GM21528 (cell line): ENCODE measurements at regions not wholly inside any gene's neighbourhood (a gene's known extent, or its start where the extent isn't known, plus 50 kb on each side); places are given as distances from the start of the nearest gene placed in this dataset.
"Not testable (repeated sequence)": the region's sequence is repeated elsewhere in the genome, so short reads cannot be mapped to it uniquely, and the experiment has no call there.

Source experiments
- ATAC-seq: cut with Tn5 transposase; IDR thresholded peaks from one replicate; pipeline ENCODE4 v1.9.1; 2021; ENCODE audit warnings: mild to moderate bottlenecking, moderate library complexity; ENCODE audit not compliant: unreplicated experiment, low FRiP score

DNA sequence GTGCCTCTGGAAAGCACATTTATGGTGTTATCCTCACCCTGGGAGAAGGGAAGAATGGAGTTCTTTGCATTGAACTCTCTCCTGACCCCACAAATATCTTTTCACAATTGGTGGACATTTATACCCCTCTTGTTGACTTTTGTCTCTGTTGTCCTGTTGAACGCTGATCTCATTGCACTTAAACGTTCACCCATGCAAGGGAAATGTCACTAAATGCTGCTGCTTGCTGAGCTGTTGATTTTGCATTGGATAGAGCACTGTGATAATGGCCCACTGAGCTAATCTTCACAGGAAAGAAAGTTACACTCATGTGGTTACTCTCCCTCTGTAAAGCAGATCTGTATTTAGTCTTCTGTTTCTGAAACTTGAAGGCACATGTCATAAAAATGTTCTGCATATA lies 133.4 kb downstream of the FZD1 start:
- ATAC-seq = no peak

DNA sequence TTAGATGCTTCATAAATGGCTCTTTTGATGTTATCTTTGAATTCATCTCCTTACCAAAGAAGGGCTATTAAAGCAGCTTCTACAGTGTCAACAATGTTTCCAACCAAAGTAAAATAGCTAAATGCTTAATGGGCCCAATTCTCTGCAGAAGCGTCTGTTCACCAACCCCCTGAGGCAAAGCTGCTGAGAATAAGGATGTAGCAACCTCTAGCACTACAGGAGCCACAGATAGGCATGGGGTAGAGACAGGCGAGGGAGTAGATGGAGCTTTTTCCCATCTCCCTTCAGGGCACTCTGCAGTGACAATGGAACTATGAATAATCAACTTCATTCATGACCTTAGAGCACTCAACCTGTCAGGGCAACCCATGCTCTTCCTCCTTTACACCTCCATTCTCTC lies 134.1 kb downstream of the FZD1 start:
- ATAC-seq = no peak

DNA sequence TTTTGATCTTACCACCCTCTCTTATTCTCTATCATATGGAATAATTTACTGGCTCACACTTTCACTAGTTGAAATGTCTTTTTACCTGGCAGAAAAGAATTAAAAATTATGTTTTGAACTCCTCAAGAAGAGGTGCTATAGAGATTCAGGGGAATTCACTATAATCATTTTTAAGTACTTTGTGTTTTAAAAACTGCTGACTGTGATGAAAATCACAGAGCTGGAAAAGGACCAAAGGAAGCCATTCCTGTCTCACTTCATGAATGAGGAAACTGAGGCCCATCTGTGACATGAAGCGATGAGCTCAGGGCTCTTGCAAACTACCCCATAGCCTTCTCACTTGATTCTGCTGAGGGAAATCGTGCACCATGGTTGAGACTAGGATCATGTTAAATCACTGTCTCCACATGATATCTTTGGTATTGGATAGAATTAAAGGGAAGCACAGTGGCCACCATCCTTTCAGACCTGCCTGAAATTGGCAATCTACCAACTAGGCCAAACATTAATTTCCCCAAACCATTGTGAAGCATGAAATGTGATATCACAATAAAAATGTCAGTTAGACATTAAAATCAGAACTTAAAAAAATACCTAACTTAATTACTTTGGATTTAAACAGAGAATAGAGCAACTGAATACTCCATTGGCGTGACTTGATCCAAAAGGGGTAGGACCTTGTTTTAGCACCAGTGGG lies 141.0 kb downstream of the FZD1 start:
- no peak for ATAC-seq

DNA sequence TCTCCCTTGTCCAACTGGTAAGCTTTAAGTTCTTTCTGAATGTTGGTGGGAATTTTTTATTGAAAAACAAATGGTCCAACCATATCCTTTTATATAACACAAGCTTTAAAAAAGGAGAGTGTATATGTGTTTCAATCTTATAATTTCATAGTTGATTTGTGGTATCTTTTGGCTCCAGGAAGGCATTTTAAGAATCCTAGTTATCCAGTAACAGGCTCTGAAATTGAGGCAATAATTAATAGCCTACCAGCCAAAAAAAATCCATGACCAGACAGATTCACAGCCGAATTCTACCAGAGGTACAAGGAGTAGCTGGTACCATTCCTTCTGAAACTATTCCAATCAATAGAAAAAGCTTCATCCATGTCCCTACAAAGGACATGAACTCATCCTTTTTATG lies 141.6 kb downstream of the FZD1 start:
- not testable (repeated sequence) for ATAC-seq

DNA sequence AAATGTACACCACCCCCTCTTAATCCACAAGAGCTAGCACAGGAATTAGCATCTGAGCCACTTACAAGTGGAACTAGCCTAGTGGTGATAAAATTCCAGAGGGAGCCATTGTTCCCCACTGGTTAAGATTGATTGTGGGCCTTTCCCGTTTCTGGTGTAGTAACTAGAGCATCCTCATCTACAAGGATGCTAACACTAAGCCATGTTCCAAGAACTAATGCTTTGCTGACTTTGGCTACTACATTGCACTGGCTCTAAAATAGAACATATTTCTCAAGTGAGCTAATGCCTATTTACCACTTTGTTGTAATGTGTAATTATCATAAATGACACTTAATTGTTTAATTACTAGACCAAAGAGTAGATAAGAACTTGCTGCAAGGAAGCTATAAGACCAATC lies 143.7 kb downstream of the FZD1 start:
- ATAC-seq = no peak

DNA sequence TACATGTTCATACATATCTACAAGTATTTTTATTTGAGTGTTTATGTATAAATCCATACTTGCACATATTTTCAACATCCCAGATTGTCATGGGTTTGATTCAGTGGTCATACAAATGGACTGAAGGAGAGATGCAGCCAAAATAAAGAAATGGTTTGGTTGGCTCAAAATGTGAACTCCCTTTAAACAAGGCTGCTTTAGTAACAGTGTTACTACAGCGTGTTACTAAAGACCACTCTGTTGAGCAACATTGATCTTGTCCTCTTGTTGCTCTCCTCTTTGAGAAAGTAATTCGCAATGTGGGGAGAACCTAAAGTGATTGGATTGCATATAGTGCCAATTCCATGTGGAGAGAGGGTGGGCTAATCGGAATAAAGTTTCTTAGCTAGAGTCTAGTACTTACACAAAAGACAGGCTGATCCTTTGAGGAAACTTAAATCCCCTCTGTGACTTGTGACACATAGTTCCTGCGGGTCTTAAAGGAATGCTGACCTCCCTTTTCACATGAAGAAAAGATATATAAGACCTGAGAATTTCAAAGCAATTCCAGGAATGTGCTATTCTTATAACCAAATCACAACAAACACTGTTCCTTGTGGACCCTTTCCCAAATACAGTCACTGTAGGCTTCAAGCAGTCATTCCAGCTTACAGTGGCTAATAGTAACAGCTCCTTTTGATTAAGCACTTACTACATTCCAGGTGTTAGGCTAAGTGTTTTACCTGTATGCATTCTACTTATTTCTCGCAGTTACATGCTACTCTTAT lies 144.3 kb downstream of the FZD1 start:
- no peak for ATAC-seq

DNA sequence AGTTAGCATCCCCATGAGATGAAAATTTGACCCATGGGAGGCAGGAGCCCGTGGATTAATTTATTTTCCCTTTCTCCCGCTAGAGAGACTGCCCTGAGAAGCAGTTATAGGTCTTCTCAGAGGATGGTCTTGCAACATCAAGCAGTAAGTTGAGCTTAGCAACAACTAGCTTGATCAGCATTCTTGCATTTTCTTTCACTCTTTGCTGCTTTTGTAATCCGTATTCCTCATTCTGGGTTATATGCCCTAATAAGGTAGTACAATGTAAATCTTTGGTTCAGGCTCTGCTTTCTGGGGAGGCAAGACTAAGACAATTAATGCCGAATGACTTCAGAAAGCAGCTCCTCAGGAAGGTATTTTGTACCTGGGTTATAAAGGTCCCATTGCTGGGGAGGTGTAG lies 146.8 kb downstream of the FZD1 start:
- no peak for ATAC-seq

DNA sequence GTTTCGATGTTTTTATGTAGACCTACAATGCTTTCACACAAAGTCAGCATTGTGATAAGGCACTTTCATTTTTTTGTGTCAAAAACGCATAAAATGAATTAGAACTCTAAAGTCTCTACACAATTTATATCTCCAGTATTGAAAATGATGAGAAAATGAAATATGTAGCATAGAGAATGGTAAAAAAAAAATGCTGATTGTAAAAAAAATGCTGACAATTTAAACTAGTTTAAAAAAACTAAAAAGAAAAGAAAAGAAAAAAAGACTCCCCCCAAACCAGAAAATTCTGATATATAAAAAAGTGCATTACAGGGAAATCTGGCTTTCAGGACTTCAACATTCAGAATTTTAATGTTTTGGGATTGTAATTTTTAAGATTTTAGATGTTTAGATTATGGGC lies 148.1 kb downstream of the FZD1 start:
- no peak for ATAC-seq

DNA sequence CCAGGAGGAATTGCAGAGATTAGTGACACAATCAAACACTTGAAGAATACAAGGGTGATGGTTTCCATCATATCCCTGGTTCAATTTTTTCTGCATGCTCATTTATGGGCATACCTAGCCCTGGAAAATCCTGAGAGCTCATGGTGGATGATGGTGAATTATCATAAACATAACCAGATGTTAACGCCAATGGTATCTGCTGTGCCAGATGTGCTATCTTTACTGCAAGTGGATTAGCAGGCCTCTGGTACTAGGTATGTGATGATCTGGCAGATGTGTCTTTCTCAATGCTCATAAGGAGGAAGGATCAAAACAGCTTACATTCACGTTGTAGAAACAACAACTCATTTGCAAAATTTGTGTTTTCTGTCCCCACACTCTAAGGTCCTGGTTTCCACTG lies 150.5 kb downstream of the FZD1 start:
- no peak for ATAC-seq

DNA sequence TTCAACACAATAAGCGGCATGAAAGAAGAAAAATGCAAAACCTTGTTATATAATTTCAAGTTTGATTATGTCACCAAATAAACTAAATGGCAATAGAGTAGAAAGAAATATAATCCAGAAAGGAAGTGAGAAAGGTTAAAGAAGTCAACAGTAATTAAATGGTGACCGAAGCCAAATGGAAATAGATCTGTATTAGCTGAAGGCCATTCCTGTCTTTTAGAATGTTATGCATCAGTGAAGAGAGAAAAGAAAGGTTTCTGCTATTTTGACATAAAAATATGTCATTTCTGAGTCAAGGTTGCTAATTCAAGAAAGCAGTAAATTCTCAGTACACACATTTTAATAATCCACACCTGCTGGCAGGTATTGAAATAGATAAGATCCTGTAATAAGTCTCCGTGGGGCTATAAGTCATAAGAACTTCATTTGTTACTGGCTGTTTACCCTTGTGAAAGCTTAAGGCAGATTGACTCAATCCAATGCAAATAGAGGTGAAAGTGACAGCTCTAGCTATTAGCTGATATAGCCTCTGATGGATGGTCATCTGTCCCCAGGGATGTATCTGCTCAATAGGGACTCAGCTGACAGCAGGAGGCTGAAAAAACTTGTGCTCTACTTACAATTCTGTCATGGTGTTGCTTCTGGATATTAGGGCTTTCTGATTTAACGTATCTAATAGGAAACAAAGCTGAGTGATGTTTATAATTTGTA lies 152.1 kb downstream of the FZD1 start:
- ATAC-seq = no peak

DNA sequence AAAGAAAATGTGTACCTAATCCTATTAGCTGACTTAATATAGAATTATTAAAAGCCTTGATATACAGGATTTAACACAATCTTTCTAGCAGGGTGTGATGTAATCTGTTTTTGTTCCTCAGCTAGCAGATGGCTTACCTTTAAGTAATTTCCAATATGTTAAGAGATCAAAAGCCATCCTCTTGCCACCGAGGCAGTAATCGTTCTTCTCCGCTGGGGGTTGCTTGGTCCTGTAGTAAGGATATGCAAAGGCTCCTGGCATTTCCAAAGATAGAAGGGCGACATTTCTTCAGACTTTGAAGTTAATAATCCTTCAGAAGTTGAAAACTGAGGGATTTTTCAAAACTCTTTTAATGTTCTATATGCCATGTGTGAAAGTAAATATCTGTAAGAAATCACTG lies 156.4 kb downstream of the FZD1 start:
- ATAC-seq = no peak

DNA sequence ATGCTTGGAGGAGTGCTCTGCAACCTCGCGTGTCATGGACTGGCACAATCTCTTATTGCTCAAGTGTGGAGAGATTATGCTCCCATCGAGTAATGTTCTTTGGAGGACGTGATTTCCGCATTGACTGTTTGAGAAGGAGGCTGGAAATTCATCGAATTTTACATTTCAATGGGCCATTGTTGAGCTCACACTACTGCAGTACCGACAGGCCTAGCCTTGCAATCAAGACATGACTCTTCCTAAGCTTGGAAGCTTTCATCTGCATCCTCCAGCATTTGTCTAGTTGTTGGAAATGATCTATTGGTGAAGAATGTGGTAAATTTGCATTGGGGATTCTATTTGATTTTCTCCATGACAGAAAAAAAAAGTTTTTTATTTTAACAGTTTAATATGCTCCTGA lies 156.8 kb downstream of the FZD1 start:
- no peak for ATAC-seq

DNA sequence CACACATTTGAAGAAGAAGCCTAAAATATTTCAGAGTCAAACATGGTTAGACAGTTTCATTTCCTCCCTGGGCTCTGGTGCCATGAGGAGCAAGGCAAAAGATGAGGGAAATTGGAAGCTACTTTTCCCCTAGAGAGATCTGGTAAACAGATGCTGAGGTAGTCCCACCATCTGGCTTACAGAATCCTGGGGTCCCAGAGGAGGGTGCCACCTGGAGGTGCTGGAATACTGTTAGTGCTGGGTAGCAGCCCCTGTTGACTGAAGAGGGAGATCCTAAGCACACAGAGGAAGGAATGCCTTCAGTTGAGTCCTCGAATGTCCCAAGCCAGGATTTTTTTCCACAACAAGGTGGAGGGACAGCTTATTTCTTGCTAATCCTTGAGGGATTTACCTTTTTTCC lies 160.1 kb downstream of the FZD1 start:
- no peak for ATAC-seq

DNA sequence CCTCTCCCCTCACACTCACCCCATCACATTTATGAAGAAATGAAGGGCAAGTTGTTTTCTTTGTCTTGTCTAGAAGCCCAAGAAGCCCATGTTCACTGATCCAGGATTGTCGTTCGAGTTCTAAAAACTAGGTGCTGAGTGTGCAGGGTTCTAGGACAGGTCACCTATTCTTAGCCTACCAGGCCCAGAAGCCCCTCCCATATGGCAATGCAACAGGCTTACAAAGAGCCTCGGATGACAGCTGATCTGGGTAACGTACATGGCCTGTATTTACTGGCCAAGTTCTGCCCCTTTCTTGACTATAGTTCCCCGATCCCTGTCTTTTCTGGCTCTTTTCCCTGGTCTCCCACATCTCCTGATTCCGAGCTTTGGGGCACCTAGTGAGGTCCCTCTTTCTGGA lies 160.9 kb downstream of the FZD1 start:
- no peak for ATAC-seq

DNA sequence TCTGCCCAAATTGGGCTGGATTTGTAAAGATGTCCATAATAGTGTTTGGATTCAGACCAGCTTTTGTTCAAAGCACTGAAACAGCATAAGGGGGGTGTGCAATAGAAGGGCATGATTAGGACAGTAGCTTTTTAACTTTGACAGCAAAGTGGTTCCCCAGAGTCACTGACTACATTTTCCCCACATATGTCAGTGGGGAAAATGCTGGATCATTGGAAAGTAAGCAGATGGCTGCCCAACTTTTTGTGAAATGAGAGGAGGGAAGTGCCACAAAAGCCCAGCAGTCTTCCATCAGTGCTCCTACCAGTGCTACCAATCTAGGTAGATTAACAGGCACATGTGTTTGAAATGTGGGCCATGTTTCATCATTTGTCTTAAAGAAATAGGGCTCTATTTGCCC lies 162.8 kb downstream of the FZD1 start:
- no peak for ATAC-seq

DNA sequence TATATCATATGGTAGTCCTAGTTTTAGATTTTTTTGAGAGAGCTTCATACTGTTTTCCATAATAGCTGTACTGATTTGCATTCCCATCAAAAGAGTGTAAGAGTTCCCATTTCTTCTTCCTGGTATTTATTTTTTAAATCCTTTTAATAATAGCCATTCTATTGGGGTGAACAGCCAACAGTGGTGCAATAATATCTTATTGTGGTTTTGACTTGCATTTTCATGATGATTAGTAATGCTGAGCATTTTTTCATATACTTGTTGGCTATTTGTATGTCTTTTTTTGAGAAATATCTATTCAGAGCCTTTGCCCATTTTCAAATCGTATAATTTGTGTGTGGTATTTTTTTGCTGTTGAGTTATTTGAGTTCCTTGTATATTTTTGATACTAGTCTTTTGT lies 167.4 kb downstream of the FZD1 start:
- no peak for ATAC-seq

DNA sequence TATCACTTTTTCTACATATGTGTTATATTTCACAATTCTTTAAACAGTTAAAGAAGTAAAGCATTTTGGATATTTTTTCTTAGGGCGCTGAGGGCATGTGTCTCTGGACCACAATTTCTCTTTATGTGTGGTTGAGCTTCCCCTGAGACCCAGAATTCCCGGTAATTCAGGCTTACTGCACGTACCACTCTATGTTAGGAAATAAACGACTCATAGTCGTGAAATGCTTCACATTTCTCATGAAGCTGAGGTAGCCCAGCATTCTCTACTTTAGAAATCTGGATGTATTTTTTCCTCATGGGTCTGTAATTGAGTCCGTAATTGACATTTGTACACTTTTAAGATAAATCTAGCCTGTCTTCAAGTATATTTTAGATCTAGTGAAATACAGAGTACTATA lies 170.6 kb downstream of the FZD1 start:
- ATAC-seq = no peak

DNA sequence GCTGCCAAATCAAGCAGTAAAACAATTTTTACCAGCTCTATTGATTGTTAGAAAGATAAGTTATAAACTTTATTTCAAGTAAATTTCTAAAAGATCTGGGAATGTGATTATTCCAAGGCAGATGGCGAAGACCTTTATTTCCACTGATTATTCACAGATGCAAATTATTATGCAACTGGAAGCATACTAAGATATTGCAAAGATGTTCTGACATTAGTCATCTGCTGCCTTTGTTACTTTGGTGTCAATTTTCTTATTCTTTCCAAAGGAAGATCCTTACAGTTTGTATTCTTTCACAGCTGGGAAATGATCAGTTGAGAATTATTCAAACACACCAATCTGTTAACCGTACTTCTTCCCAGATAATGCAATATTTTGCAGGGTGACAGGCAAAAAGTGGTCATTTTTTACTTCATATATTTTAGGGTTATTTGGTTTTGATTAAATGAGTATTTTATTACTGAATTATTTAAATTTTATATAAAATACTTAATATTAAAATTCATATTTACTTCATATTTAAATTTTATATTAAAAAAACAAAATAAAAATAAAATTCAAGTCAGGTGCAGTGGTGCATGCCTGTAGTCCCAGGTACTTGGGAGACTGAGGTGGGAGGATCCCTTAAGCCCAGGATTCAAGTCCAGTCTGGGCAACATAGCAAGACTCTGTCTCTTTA lies 171.3 kb downstream of the FZD1 start:
- no peak for ATAC-seq

DNA sequence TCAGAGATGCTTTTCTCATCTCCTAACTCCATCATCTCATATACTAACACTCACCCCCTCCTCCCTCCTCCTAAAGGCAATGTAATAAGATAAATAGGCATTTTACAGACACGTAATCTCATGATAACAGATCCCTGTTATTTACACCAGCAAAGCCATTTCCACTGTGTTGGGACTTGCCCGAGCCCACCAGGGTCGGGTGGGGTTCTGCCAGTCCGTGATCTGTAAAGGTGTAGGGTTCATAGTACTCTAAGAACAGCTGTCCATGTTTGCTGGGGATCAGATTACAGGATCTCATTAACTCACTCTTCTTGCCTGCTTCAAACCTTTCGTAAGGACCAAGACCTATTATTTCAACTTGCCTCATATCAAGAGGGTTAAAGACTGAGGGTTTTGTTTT lies 172.4 kb downstream of the FZD1 start:
- no peak for ATAC-seq

DNA sequence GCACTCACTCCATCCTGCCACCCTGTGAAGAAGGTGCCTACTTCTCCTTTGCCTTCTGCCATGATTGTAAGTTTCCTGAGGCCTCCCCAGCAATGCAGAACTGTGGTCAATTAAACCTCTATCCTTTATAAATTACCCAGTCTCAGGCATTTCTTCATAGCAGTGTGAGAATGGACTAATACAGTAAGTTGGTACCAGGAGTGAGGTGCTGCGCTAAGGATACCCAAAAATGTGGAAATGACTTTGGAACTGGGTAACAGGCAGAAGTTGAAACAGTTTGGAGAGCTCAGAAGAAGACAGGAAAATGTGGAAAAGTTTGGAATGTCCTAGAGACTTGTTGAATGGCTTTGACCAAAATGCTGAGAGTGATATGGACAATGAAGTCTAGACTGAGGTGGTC lies 176.0 kb downstream of the FZD1 start:
- ATAC-seq = not testable (repeated sequence)

DNA sequence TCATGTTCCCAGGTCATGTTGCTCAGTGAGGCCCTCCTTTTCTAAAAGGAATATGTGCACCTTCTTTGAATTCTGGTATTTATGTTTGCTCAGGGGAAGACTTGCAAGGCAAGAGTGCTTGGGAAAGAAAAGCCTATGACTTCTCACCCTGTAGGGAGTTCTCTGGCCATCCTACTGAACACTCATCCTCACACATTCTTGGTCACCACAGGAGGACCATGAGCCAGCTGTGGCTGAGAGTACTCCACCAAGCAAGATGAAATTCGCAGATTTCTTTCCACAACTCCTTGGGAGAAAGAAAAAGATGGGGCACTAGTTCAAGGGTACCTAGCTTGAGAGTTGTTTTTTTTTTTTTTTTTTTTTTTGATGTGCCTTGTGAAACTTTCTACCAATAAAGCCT lies 179.6 kb downstream of the FZD1 start:
- no peak for ATAC-seq
